ENCODE measurements at regions not wholly inside any gene's neighbourhood (a gene's known extent, or its start where the extent isn't known, plus 50 kb on each side); places are given as distances from the start of the nearest gene placed in this dataset.

- H3K27me3 ChIP-seq (replicated peaks; ENCODE audit: insufficient read depth, low read length), result no peaks in the 10 kb centered on the region
- H3F3A ChIP-seq (ENCODE audit: insufficient read depth, low read length), result no peaks in the 10 kb centered on the region
- no peak overlapping the region for H3K4me3 ChIP-seq (ENCODE audit: low read length)
- no peak for DNase-seq
- no peaks in the 10 kb centered on the region for H3K4me1 ChIP-seq (ENCODE audit: low read length)
- TF ChIP-seq CTCF (IDR thresholded peaks at IDR 0.05; ENCODE audit: low read length) (no peak), EZH2 (optimal IDR thresholded peaks at IDR 0.05; ENCODE audit: low read depth, low read length) (no peak), EZH2phosphoT487 (IDR thresholded peaks at IDR 0.05; ENCODE audit: low read length) (no peak)
- H3K9me2 ChIP-seq (replicated peaks; ENCODE audit: insufficient read depth, low read length), result no peaks in the 10 kb centered on the region
- H3K27ac ChIP-seq (ENCODE audit: low read length), result no peak overlapping the region
- no peaks in the 10 kb centered on the region for H3K36me3 ChIP-seq (replicated peaks; ENCODE audit: insufficient read depth, low read length)
- H3K79me2 ChIP-seq (ENCODE audit: low read length), result no peaks in the 10 kb centered on the region
- no peak overlapping the region for H3K4me2 ChIP-seq (ENCODE audit: low read depth, low read length)
- no peak overlapping the region for H2AFZ ChIP-seq (ENCODE audit: low read length)
- H4K20me1 ChIP-seq (ENCODE audit: insufficient read depth, low read length), result no peaks in the 10 kb centered on the region
- H3K9me3 ChIP-seq (replicated peaks; ENCODE audit: insufficient read depth, low read length), result no peaks in the 10 kb centered on the region
- H3K9ac ChIP-seq (ENCODE audit: low read length), result no peak overlapping the region
These were observed 176.6 kb downstream of the VGLL3 start for GRCh38 chr3:86814321-86814720.

- TF ChIP-seq EZH2 (optimal IDR thresholded peaks at IDR 0.05; ENCODE audit: low read depth, low read length), result no peak
- TF ChIP-seq EZH2phosphoT487 (IDR thresholded peaks at IDR 0.05; ENCODE audit: low read length), result no peak
- TF ChIP-seq CTCF (IDR thresholded peaks at IDR 0.05; ENCODE audit: low read length), result no peak
- no peaks in the 10 kb centered on the region for H3K36me3 ChIP-seq (replicated peaks; ENCODE audit: insufficient read depth, low read length)
- no peaks in the 10 kb centered on the region for H3K27me3 ChIP-seq (replicated peaks; ENCODE audit: insufficient read depth, low read length)
- no peaks in the 10 kb centered on the region for H3K9me3 ChIP-seq (replicated peaks; ENCODE audit: insufficient read depth, low read length)
- DNase-seq, result no peak
- no peak overlapping the region for H3K27ac ChIP-seq (ENCODE audit: low read length)
- no peaks in the 10 kb centered on the region for H3K79me2 ChIP-seq (ENCODE audit: low read length)
- no peaks in the 10 kb centered on the region for H4K20me1 ChIP-seq (ENCODE audit: insufficient read depth, low read length)
- H3K4me2 ChIP-seq (ENCODE audit: low read depth, low read length), result no peak overlapping the region
- no peaks in the 10 kb centered on the region for H3F3A ChIP-seq (ENCODE audit: insufficient read depth, low read length)
- no peak overlapping the region for H3K9ac ChIP-seq (ENCODE audit: low read length)
- no peak overlapping the region for H2AFZ ChIP-seq (ENCODE audit: low read length)
- H3K4me1 ChIP-seq (ENCODE audit: low read length), result no peaks in the 10 kb centered on the region
- H3K4me3 ChIP-seq (ENCODE audit: low read length), result no peak overlapping the region
- no peaks in the 10 kb centered on the region for H3K9me2 ChIP-seq (replicated peaks; ENCODE audit: insufficient read depth, low read length)
These were observed 189.0 kb downstream of the VGLL3 start for GRCh38 chr3:86801921-86802320.

GRCh38 chr3:86801066-86801465 lies 189.9 kb downstream of the VGLL3 start:
- no peaks in the 10 kb centered on the region for H3K9me3 ChIP-seq (replicated peaks; ENCODE audit: insufficient read depth, low read length)
- H3K27me3 ChIP-seq (replicated peaks; ENCODE audit: insufficient read depth, low read length), result no peaks in the 10 kb centered on the region
- H3K36me3 ChIP-seq (replicated peaks; ENCODE audit: insufficient read depth, low read length), result no peaks in the 10 kb centered on the region
- no peaks in the 10 kb centered on the region for H3K9me2 ChIP-seq (replicated peaks; ENCODE audit: insufficient read depth, low read length)
- no peak overlapping the region for H3K4me2 ChIP-seq (ENCODE audit: low read depth, low read length)
- H2AFZ ChIP-seq (ENCODE audit: low read length), result no peak overlapping the region
- no peak overlapping the region for H3K27ac ChIP-seq (ENCODE audit: low read length)
- H3K4me3 ChIP-seq (ENCODE audit: low read length), result no peak overlapping the region
- no peak for DNase-seq
- no peaks in the 10 kb centered on the region for H3F3A ChIP-seq (ENCODE audit: insufficient read depth, low read length)
- H4K20me1 ChIP-seq (ENCODE audit: insufficient read depth, low read length), result no peaks in the 10 kb centered on the region
- no peaks in the 10 kb centered on the region for H3K4me1 ChIP-seq (ENCODE audit: low read length)
- H3K79me2 ChIP-seq (ENCODE audit: low read length), result no peaks in the 10 kb centered on the region
- H3K9ac ChIP-seq (ENCODE audit: low read length), result no peak overlapping the region
- TF ChIP-seq CTCF (IDR thresholded peaks at IDR 0.05; ENCODE audit: low read length) (no peak), EZH2 (optimal IDR thresholded peaks at IDR 0.05; ENCODE audit: low read depth, low read length) (no peak), EZH2phosphoT487 (IDR thresholded peaks at IDR 0.05; ENCODE audit: low read length) (no peak)
